Activated naive CD4-positive, alpha-beta T cell (primary cell): ENCODE measurements at regions not wholly inside any gene's neighbourhood (a gene's known extent, or its start where the extent isn't known, plus 50 kb on each side); places are given as distances from the start of the nearest gene placed in this dataset.

ENCODE experiments used
- DNase-seq, 4 experiments: peaks; one replicate each; lab custom pipeline; 2025; lab: John Stamatoyannopoulos, UW

DNA sequence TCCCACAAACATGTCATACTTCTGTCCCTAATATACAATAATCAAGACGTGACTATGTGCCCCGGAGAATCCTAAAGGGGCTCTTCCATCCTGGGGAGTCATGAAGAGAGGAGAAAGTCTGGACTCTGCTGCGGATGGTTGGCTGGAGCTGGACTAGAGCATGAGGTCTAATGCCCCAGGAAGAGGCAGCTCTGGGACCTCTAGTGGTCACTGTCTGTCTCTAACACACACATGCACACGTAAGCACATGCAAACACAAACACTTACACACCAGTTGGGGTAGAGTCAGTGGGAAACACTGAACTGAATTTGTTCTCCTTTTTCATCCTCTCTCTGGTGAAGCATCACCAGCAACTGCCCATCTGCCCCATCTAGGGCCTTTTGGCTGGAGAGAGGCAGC is 271.6 kb downstream of the TDRD15 start:
- no peak for DNase-seq

DNA sequence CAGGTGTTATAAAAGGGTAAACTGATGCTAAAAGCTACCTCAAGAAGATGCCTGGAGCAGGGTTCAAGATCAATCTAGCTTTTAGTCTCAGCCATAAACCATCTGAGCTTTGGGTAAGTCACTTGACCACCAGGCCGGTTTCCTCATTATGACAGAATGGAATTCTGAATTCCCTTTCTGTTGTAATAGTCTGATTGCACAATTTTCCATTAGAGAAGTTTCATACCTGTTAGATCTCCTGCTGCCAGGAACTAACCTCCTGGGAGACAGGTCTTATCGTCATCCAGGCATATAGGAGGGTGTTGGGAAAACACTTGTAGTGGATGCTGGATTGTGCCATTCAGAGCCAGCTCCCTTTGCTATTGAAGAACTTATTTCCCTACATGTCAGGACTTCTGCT is 272.5 kb downstream of the TDRD15 start:
- no peak for DNase-seq

DNA sequence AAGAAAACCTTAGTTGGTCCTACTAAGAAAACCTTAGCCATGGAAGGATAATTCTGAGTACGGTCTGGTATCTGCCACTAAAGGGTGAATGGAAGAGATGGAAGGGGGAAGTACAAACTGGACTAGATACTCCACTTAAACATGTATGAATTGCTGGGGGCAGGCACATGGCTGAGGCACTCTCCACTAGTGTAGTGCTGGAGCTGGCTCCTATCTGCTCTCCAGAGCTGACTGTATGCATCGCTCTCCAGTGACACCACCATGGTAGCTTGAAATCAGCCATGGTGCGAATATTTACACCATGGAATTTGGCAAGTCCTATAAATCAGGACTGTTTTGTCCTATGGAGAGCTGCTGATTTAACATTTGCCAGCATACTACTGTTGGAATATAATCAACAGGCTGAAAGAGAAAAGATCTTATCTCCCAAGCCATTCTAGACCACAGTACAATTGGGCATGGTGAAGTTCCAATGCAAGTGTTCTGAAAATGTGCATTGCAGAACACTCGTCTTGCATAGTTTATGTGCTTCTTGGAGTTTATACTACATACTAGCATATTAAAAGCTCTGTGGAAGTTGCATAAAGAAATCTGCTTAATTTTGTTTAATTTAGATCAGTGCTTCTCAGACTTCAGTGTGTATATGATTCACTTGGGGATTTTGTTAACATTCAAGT is 277.4 kb downstream of the TDRD15 start:
- DNase-seq: no peak

DNA sequence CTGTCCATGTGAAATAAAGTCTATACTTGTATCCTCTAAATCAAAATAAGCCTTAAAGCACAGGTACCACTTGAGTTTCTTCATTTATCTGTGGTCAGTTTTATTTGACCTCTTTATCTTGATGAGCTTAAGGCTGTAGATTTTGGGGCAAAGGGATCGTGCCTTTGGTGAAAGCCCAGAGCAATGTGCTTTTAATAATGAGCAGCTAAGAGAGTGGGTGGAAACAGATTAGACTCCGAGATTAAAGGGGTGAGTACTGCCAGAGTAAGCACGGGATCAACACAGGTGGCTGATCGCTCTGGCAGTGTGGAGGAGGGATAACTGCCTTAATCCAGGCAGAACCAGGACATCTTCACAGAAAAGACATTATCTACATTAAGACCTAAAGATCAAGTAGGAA is 280.4 kb downstream of the TDRD15 start:
- DNase-seq: no peak

DNA sequence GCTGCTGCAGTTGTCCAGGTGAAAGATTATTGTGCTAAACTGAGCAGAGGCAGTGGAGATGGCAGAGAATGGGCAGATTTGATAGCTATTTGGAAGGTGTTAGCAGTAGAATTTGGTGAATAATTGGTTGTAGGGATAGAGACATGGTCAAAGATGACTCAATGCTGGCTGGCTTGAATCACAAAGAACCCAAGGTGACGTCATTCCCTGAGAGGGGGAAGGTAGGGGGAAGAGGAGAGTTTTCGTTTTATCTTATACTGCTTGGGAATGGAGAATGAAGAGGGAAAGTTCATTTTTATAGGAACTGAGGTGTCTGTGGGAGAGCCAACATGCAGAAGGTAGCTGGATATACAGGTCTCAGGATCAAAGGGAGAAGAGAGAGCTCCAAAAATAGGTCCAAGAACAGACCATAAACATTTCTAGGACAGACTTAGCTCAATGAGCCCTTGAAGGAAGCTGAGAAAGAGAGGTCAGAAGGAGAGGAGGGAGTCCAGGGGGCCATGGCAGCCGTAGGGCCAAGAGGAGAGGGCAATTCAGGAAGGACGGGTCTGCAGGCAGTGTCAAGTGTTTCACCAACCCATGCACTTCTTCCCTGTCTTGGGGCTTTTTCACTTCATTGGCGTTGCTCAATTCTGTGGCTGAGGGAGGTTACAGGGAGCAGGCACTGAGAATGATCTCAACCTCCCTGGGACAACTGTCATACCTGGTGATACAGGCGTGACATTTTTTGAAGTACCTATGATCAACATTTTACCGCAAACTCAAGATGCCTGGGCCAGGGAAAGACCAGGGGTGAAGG is 281.3 kb downstream of the TDRD15 start:
- DNase-seq: no peak

DNA sequence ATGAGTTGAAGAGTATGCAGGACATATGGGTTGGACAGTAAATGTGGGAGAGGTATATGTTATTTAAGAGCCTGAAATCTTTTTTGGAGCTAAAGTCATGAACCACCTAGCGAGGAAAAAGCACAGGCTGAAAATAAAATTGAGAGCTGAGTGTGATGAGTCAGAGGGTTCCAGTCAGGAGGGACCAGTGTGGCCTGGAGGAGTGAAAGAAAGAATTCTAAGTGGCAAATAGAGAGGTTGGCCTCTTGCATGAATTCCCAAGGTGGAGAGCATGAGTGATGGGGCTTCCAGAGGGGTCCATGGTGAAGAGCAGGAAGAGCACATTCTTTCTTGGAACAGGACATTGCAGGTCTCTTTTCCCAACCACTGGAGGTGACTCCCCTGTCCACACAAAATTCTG is 282.6 kb downstream of the TDRD15 start:
- DNase-seq: no peak

DNA sequence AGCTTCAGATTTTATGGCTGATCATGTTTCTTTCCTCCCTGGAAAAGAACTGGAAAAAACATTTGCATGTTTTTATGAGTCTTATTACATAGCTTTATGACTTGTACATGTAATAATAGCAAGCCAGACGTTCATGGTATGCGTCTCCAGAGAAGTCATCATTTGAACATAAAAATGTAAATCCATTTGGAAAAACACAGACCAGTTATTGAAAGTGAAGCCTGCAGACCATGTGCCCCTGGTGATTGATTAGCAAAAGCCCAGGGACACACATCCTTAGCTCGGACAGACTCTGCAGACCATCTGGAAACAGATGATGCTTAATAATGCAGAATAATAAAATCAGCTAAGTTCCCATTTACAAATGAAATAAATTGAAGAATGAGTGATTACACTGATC is 283.1 kb downstream of the TDRD15 start:
- DNase-seq: no peak

DNA sequence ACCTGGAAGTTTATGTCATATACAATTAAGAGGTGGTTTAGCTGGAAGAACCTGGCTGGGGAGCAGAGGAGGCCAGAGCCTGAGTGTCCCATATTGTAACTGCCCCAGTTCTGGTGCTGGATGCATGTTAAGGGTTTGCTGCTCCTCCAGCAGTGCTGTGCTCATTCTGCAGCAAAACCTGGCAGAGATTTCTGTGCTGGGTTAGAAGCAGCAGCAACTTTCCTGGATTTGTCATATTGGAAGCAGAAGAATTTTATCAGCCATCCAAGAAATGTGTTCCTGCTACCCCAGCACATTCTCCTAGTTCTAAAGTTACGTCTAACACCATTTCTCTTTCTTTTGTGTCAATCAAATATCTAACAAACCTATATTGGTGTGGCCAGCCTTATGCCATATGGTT is 284.1 kb downstream of the TDRD15 start:
- DNase-seq: no peak

- DNase-seq: no peak
These were observed 288.0 kb downstream of the TDRD15 start for GRCh38 chr2:21411741-21412140.

DNA sequence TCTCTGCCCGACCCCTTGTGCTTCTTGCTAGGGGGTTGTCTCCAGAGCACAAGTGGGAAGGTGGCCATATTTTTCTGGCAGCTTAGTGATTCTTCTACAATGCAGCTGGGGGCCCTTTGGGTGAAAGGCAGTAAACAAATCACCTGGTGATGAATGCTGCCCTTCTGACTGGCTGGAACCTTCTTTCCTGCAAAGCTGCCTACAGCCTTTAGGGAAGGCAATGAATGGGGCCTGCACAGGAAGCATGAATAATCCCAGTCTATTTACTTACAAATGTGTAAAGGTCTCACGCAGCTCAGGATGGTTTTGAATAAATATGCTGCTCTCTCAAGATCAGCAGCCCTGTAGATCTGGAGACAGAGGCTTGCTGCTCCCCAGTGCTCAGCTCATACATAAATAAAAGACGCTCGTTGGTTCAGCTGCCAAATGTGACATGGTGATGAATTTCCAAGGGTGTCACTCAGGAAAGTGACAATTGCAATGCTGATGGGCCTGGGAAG is 289.2 kb downstream of the TDRD15 start:
- DNase-seq: no peak

- no peak for DNase-seq
These were observed 291.5 kb downstream of the TDRD15 start for GRCh38 chr2:21415234-21415633.

DNA sequence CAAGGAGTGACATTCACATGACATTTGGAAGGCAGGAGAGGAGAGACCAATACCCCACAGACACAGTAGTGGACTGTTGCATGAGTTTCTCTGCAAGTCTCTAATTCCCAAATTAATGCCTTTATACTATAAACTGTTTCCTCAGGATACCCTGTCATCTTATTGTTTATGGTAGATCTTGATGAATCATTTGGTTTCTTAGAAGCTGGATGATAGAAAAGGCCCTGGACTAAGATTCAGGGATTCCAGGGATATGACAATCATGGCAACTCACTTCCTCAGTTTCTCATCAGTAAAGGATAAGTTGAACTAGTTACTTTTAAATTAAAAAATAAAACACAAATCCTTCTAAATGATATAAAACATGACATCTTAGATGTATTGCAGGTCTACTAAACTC is 292.5 kb downstream of the TDRD15 start:
- DNase-seq: no peak

DNA sequence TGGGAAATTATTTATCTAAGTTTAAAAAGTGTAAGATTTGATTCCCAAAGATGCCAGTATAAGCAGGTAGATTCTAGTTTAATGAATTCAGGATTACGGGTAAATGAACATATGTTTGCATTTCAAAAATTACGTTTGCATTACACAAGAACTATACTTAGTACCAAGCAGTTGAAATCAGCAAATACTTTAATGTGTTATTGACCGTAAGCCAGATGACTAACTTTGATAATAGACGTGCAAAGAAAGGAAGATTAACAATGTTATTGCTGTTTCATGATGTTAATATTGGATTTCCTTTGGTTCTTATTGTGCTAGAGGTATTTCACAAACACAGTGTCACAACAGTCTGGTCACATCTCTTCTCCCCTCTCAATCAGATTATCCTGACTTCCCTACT is 294.7 kb downstream of the TDRD15 start:
- DNase-seq: no peak

DNA sequence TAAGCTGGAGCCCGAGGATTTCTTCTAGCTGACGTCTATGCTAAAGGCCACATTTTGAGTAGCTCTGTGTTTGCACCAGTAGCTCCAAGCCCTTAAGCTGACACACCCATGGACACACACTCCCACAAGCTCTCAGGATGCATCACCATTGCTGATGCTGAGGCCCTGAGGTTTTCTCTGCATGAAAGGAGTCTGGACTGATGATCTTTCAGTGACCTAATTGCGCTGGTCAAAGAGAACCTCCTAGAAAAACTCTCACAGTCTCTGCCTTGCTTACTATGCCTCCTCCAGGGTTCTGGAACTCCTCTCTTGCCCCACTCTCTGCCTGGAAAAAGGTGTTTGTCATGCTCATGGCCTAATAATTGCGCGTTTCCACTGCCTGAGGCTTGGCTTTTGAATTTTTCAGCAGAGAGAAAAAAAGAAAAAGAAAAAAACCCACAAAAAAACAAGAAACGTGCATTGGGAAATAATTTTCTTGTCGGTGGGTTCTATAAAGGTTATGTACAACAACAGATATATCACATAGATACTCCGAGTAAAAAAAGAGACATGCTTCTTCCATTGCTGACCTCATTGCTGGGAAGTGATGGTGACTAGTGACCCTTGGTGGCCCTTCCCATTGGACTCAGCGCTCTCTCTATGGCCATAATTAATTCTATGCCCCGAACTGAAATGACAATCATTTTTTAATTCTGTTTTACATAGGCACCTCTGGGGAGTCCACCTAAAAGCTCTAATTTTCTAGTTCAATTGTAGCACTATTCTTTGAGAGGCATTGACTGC is 297.0 kb downstream of the TDRD15 start:
- no peak for DNase-seq

- DNase-seq: peak in 1 of 4 experiments; percentile 1
These were observed 298.3 kb downstream of the TDRD15 start for GRCh38 chr2:21422050-21422449.

GRCh38 chr2:21422724-21423522 is 299.2 kb downstream of the TDRD15 start:
- DNase-seq: no peak

GRCh38 chr2:21423854-21424253 is 300.1 kb downstream of the TDRD15 start:
- DNase-seq: no peak

- DNase-seq: no peak
These were observed 300.6 kb downstream of the TDRD15 start for GRCh38 chr2:21424375-21424774.

DNA sequence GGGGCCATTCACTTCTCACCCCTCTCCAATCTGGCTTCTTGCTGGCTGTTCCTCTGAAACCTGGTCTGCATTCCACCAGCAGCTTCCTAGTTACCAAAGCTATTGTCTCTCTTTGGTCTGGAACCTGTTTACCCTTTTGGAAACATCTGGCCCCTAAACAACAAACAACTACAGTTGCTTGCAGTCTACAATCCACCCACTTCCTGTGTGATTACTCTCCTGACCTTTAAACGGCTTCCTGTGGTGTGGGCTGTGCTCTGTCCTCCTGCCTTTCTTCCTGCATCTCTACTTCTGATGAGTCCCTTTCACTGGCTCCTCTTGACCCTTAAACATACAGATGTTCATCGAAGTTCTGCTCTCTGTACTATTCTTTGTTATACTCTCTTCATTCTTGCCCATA is 303.8 kb downstream of the TDRD15 start:
- DNase-seq: no peak

GRCh38 chr2:21428754-21429153 is 305.0 kb downstream of the TDRD15 start:
- no peak for DNase-seq

GRCh38 chr2:21429747-21430146 is 306.0 kb downstream of the TDRD15 start:
- no peak for DNase-seq

GRCh38 chr2:21431078-21431477 is 307.3 kb downstream of the TDRD15 start:
- no peak for DNase-seq
